Upper lobe of right lung (tissue), 1 donor: ENCODE measurements at regions not wholly inside any gene's neighbourhood (a gene's known extent, or its start where the extent isn't known, plus 50 kb on each side); places are given as distances from the start of the nearest gene placed in this dataset.

Experiments
- ATAC-seq: fragments of 200-7000 bp; cut with Tn5 transposase; one replicate; pipeline ENCODE4 v1.9.1; 2020; ENCODE audit warnings: mild to moderate bottlenecking, moderate library complexity
- DNase-seq: peaks from one replicate; pipeline ENCODE4 v3.0.0-alpha.2; 2020
- H3K27ac ChIP-seq: fragments of 200-600 bp; one replicate; pipeline ENCODE4 v1.8.0; 2022
- H3K27me3 ChIP-seq: fragments of 200-600 bp; one replicate; pipeline ENCODE4 v1.8.0; 2022; ENCODE audit warnings: mild to moderate bottlenecking
- H3K36me3 ChIP-seq: fragments of 200-600 bp; one replicate; pipeline ENCODE4 v1.8.0; 2022
- H3K4me1 ChIP-seq: fragments of 200-600 bp; one replicate; pipeline ENCODE4 v1.8.0; 2022
- H3K4me3 ChIP-seq: fragments of 200-600 bp; one replicate; pipeline ENCODE4 v1.8.0; 2022; ENCODE audit warnings: mild to moderate bottlenecking
- H3K9me3 ChIP-seq: fragments of 200-600 bp; one replicate; pipeline ENCODE4 v1.8.0; 2022
- CTCF ChIP-seq: fragments of 200-600 bp; IDR thresholded peaks from one replicate; pipeline ENCODE4 v1.8.0; 2022; ENCODE audit warnings: antibody characterized with exemption
- intact Hi-C: fragments of 100-400 bp; cut with DNase I; formaldehyde crosslinking; loops from one replicate; pipeline ENCODE4 v1.11.0; 2022
- donor health status: DM: no; HTN: yes; CAD: no; lungs with severe emphysema.

GRCh38 chr5:12626556-12626955, 722.3 kb upstream of the CTNND2 start:
- Histone ChIP-seq H3K36me3 (no peaks in the 10 kb centered on the region), H3K27ac (no peak overlapping the region), H3K4me3 (no peak overlapping the region), H3K27me3 (no peaks in the 10 kb centered on the region), H3K4me1 (no peaks in the 10 kb centered on the region), H3K9me3 (no peaks in the 10 kb centered on the region)
- TF ChIP-seq CTCF: no peak
- DNase-seq (no peak), ATAC-seq (no peak)
- intact Hi-C loops: no loop called here

- TF ChIP-seq CTCF: no peak
- Histone ChIP-seq H3K27me3 (no peaks in the 10 kb centered on the region), H3K9me3 (no peaks in the 10 kb centered on the region), H3K4me1 (no peaks in the 10 kb centered on the region), H3K36me3 (no peaks in the 10 kb centered on the region), H3K27ac (no peak overlapping the region), H3K4me3 (no peak overlapping the region)
- ATAC-seq (no peak), DNase-seq (no peak)
- intact Hi-C loops: no loop called here
Observed at GRCh38 chr5:12625667-12626263, 721.5 kb upstream of the CTNND2 start.

GRCh38 chr5:12624776-12625560, 720.7 kb upstream of the CTNND2 start:
- intact Hi-C loops: no loop called here
- Histone ChIP-seq H3K4me3 (no peak overlapping the region), H3K27me3 (no peaks in the 10 kb centered on the region), H3K36me3 (no peaks in the 10 kb centered on the region), H3K9me3 (no peaks in the 10 kb centered on the region), H3K27ac (no peak overlapping the region), H3K4me1 (no peaks in the 10 kb centered on the region)
- no peak for TF ChIP-seq CTCF
- ATAC-seq (no peak), DNase-seq (no peak)

GRCh38 chr5:12623408-12623807, 719.2 kb upstream of the CTNND2 start:
- DNase-seq (no peak), ATAC-seq (no peak)
- no peak for TF ChIP-seq CTCF
- no peak overlapping the region for H3K27ac ChIP-seq
- no peak overlapping the region for H3K4me3 ChIP-seq
- no peaks in the 10 kb centered on the region for H3K4me1 ChIP-seq
- no peaks in the 10 kb centered on the region for H3K9me3 ChIP-seq
- no peaks in the 10 kb centered on the region for H3K27me3 ChIP-seq
- intact Hi-C loops: no loop called here
- H3K36me3 ChIP-seq: no peaks in the 10 kb centered on the region

GRCh38 chr5:12616093-12616492, 711.8 kb upstream of the CTNND2 start:
- no peak overlapping the region for H3K27ac ChIP-seq
- H3K4me3 ChIP-seq: no peak overlapping the region
- TF ChIP-seq CTCF: no peak
- no peaks in the 10 kb centered on the region for H3K9me3 ChIP-seq
- intact Hi-C loops: no loop called here
- H3K36me3 ChIP-seq: no peaks in the 10 kb centered on the region
- no peaks in the 10 kb centered on the region for H3K4me1 ChIP-seq
- no peak for ATAC-seq
- no peak for DNase-seq
- no peaks in the 10 kb centered on the region for H3K27me3 ChIP-seq
